HepG2 (cell line): ENCODE measurements at regions not wholly inside any gene's neighbourhood (a gene's known extent, or its start where the extent isn't known, plus 50 kb on each side); places are given as distances from the start of the nearest gene placed in this dataset.

Experiments used
- ATAC-seq: fragments of 200-7000 bp; cut with Tn5 transposase; 3 replicates; pipeline ENCODE4 v1.9.1; 2020; ENCODE audit warnings: mild to moderate bottlenecking, moderate library complexity
- BruUV-seq: library from RNA; stranded (reverse); fragments of 400-500 nt; replicated peaks from 2 replicates; lab custom pipeline; 2021; lab: Mats Ljungman, UMichigan
- CTCF ChIA-PET: fragments of 300-600 bp; formaldehyde crosslinking; extraction: SDS; loops from one replicate; lab custom pipeline; 2021; ENCODE audit warnings: low total read pairs, inconsistent platforms, low intra/inter-chr PET ratio; lab: Yijun Ruan, JAX
- POLR2A ChIA-PET: fragments of 350-600 bp; sonication (Branson Sonifier 250); formaldehyde crosslinking; loops from one replicate; lab custom pipeline; 2020; ENCODE audit warnings: antibody characterized with exemption, inconsistent platforms; lab: Yijun Ruan, JAX
- DNase-seq: peaks from one replicate; pipeline ENCODE4 v3.0.0-alpha.2; 2015; ENCODE audit warnings: low spot score
- FAIRE-seq: peaks from 3 replicates; lab custom pipeline; 2011; peaks lifted over from hg19 to GRCh38; lab: Jason Lieb, UNC
- H2AFZ ChIP-seq: one replicate; pipeline ENCODE4 v1.6.1; 2011; ENCODE audit warnings: low read length, inconsistent platforms
- H3K27ac ChIP-seq: fragments of 300-600 bp; 3 replicates; pipeline ENCODE4 v1.8.0; 2011; ENCODE audit warnings: mixed run types, mild to moderate bottlenecking, mixed read lengths, low read length, inconsistent platforms; ENCODE audit not compliant: insufficient read depth; ENCODE audit errors: extremely low read length
- H3K27me3 ChIP-seq, 2 experiments: fragments of 200-600 bp in 1 of 2; 2 replicates in 1 of 2; 3 replicates in 1 of 2; pipeline versions ENCODE4 v1.6.0 to v1.8.0; 2011; ENCODE audit warnings: low read length in 2 of 2, mild to moderate bottlenecking in 2 of 2, moderate library complexity in 2 of 2, inconsistent platforms in 1 of 2; ENCODE audit not compliant: insufficient read depth in 2 of 2, control insufficient read depth in 1 of 2
- H3K36me3 ChIP-seq, 2 experiments: fragments of 200-600 bp in 1 of 2; replicated peaks in 1 of 2; 2 replicates in 1 of 2; 3 replicates in 1 of 2; pipeline versions ENCODE4 v1.5.1 to v1.8.0; 2011; ENCODE audit warnings: low read length in 2 of 2, inconsistent platforms in 1 of 2; ENCODE audit not compliant: insufficient read depth in 2 of 2, control insufficient read depth in 1 of 2
- H3K4me1 ChIP-seq: 2 replicates; pipeline ENCODE4 v1.5.1; 2012; ENCODE audit warnings: low read length, inconsistent platforms; ENCODE audit not compliant: insufficient read depth
- H3K4me2 ChIP-seq: 2 replicates; pipeline ENCODE4 v1.6.0; 2011; ENCODE audit warnings: low read depth, low read length, inconsistent platforms
- H3K4me3 ChIP-seq, 3 experiments: fragments of 200-600 bp in 1 of 3; sonication (generic), shearing (Covaris generic) in 1 of 3; replicated peaks in 1 of 3; 2 replicates each; pipeline ENCODE4 v1.5.1; 2011 to 2016; ENCODE audit warnings: low read length in 3 of 3, inconsistent platforms in 2 of 3, low read depth in 2 of 3, mild to moderate bottlenecking in 2 of 3, control low read depth in 1 of 3, mixed read lengths in 1 of 3; ENCODE audit not compliant: insufficient read depth in 1 of 3
- H3K79me2 ChIP-seq: one replicate; pipeline ENCODE4 v1.6.1; 2011; ENCODE audit warnings: low read length, inconsistent platforms; ENCODE audit not compliant: insufficient read depth
- H3K9ac ChIP-seq: 2 replicates; pipeline ENCODE4 v1.6.0; 2011; ENCODE audit warnings: mild to moderate bottlenecking, low read depth, low read length, inconsistent platforms; ENCODE audit not compliant: insufficient read depth
- H3K9me3 ChIP-seq: 2 replicates; pipeline ENCODE4 v1.5.1; 2012; ENCODE audit warnings: mild to moderate bottlenecking, low read length
- H4K20me1 ChIP-seq: 2 replicates; pipeline ENCODE4 v1.6.0; 2011; ENCODE audit warnings: inconsistent platforms, mild to moderate bottlenecking, low read length, moderate library complexity; ENCODE audit not compliant: insufficient read depth
- AGO1 ChIP-seq: fragments of 200-400 bp; formaldehyde crosslinking; IDR thresholded peaks from 2 replicates; pipeline ENCODE4 v1.6.1; 2017; ENCODE audit warnings: mild to moderate bottlenecking, low read depth, low read length, moderate library complexity; ENCODE audit not compliant: poor library complexity, severe bottlenecking
- AKNA ChIP-seq: sonication (generic); formaldehyde crosslinking; IDR thresholded peaks from 2 replicates; pipeline ENCODE4 v1.4.0; 2020; ENCODE audit warnings: missing genetic modification reagents, borderline replicate concordance
- JARID2 ChIP-seq: sonication (generic); formaldehyde crosslinking; IDR thresholded peaks from 2 replicates; pipeline ENCODE4 v1.8.1; 2023; ENCODE audit warnings: missing genetic modification reagents, inconsistent platforms; ENCODE audit not compliant: insufficient replicate concordance
- MED13 ChIP-seq: sonication (generic); formaldehyde crosslinking; IDR thresholded peaks from 2 replicates; pipeline ENCODE4 v1.5.0; 2020; ENCODE audit warnings: missing genetic modification reagents
- MTA3 ChIP-seq: sonication (generic); formaldehyde crosslinking; IDR thresholded peaks from 2 replicates; pipeline ENCODE4 v1.4.0; 2020; ENCODE audit warnings: missing genetic modification reagents
- SMAD3 ChIP-seq: sonication (generic); formaldehyde crosslinking; IDR thresholded peaks from 2 replicates; pipeline ENCODE4 v1.4.0; 2020; ENCODE audit warnings: missing genetic modification reagents
- TCF7L2 ChIP-seq: IDR thresholded peaks from 2 replicates; pipeline ENCODE4 v1.6.1; 2011; ENCODE audit warnings: mild to moderate bottlenecking, low read depth, low read length, moderate library complexity
- USF2 ChIP-seq, 2 experiments: sonication (generic) in 1 of 2; formaldehyde crosslinking in 1 of 2; IDR thresholded peaks; 2 replicates each; pipeline versions ENCODE4 v1.5.1 to v1.6.1; 2011 to 2020; ENCODE audit warnings: borderline replicate concordance in 1 of 2, low read depth in 1 of 2, low read length in 1 of 2, mild to moderate bottlenecking in 1 of 2, missing genetic modification reagents in 1 of 2, moderate library complexity in 1 of 2
- ZBTB38 ChIP-seq: sonication (generic); formaldehyde crosslinking; IDR thresholded peaks from 2 replicates; pipeline ENCODE4 v1.5.1; 2020; ENCODE audit warnings: mild to moderate bottlenecking, missing genetic modification reagents
- ZMAT5 ChIP-seq: sonication (generic); formaldehyde crosslinking; IDR thresholded peaks from 2 replicates; pipeline ENCODE4 v1.5.0; 2020; ENCODE audit warnings: mild to moderate bottlenecking, low read depth, missing genetic modification reagents, borderline replicate concordance
- ZNF275 ChIP-seq: sonication (generic); formaldehyde crosslinking; IDR thresholded peaks from 2 replicates; pipeline ENCODE4 v1.8.0; 2022; ENCODE audit warnings: missing genetic modification reagents, mild to moderate bottlenecking, inconsistent platforms, borderline replicate concordance
- ZNF280B ChIP-seq: sonication (generic); formaldehyde crosslinking; IDR thresholded peaks from 2 replicates; pipeline ENCODE4 v1.5.0; 2020; ENCODE audit warnings: missing genetic modification reagents, mild to moderate bottlenecking, borderline replicate concordance
- ZNF746 ChIP-seq: sonication (generic); formaldehyde crosslinking; IDR thresholded peaks from 2 replicates; pipeline ENCODE4 v1.8.0; 2022; ENCODE audit warnings: mild to moderate bottlenecking, missing genetic modification reagents
- ZNF850 ChIP-seq: sonication (generic); formaldehyde crosslinking; conservative IDR thresholded peaks from 2 replicates; pipeline ENCODE4 v1.9.0; 2021; ENCODE audit warnings: mild to moderate bottlenecking, missing genetic modification reagents
- WGBS: methylation state at CpG from one replicate; pipeline ENCODE4 v1.1.6; 2017; ENCODE audit warnings: low lambda C conversion rate; 5-methylcytosine and 5-hydroxymethylcytosine counted together
- in situ Hi-C: cut with HindIII; loops from 2 replicates; pipeline ENCODE4 v1.10.0; 2017; ENCODE audit warnings: low pct_unique_long_range_greater_than_20kb; ENCODE audit not compliant: extremely low pct_ligation_motif_present
- intact Hi-C: fragments of 100-400 bp; cut with micrococcal nuclease; formaldehyde crosslinking; loops from one replicate; pipeline ENCODE4 v1.10.0; 2022; ENCODE audit not compliant: unreplicated experiment

GRCh38 chr1:187909382-187909781, 1080.6 kb downstream of the PLA2G4A start:
- intact Hi-C loops: no loop called here
- no peaks in the 10 kb centered on the region for H3K4me1 ChIP-seq
- H3K4me2 ChIP-seq: no peak overlapping the region
- DNase-seq (no peak), ATAC-seq (no peak), FAIRE-seq (no peak)
- H4K20me1 ChIP-seq: no peaks in the 10 kb centered on the region
- H3K4me3 ChIP-seq: no peak overlapping the region
- no peaks in the 10 kb centered on the region for H3K79me2 ChIP-seq
- BruUV-seq: no TSS peak
- no peak overlapping the region for H3K9ac ChIP-seq
- no peaks in the 10 kb centered on the region for H3K27me3 ChIP-seq
- WGBS: 47% methylated on average over 3 of the region's 3 CpGs
- H3K9me3 ChIP-seq: no peaks in the 10 kb centered on the region
- no peak overlapping the region for H3K27ac ChIP-seq
- POLR2A ChIA-PET: no interaction called here
- CTCF ChIA-PET: no interaction called here
- in situ Hi-C loops: no loop called here
- H3K36me3 ChIP-seq: no peaks in the 10 kb centered on the region
- H2AFZ ChIP-seq: no peak overlapping the region
- TF ChIP-seq ZNF850 (no peak), ZBTB38 (CRISPR knock-in tag) (no peak), ZNF275 (CRISPR knock-in tag) (no peak), ZNF746 (no peak), MED13 (CRISPR knock-in tag) (no peak), SMAD3 (CRISPR knock-in tag) (no peak), TCF7L2 (no peak), ZMAT5 (no peak), ZNF280B (no peak), AKNA (no peak), MTA3 (CRISPR knock-in tag) (no peak), JARID2 (CRISPR knock-in tag) (no peak), USF2 (IDR thresholded peaks at IDR 0.05; ENCODE audit: low read depth, low read length) (no peak), USF2 (CRISPR knock-in tag; IDR thresholded peaks at IDR 0.05; ENCODE audit: borderline replicate concordance) (no peak), AGO1 (no peak)
